ENCODE measurements at regions not wholly inside any gene's neighbourhood (a gene's known extent, or its start where the extent isn't known, plus 50 kb on each side); places are given as distances from the start of the nearest gene placed in this dataset.

GRCh38 chr1:47707503-47707902, 269.7 kb downstream of the FOXD2 start:
- POLR2A ChIA-PET: no interaction called here
- no peak overlapping the region for H3K4me3 Mint-ChIP-seq
- WGBS (ENCODE audit: insufficient coverage): 79% methylated on average over 2 of the region's 6 CpGs

DNA sequence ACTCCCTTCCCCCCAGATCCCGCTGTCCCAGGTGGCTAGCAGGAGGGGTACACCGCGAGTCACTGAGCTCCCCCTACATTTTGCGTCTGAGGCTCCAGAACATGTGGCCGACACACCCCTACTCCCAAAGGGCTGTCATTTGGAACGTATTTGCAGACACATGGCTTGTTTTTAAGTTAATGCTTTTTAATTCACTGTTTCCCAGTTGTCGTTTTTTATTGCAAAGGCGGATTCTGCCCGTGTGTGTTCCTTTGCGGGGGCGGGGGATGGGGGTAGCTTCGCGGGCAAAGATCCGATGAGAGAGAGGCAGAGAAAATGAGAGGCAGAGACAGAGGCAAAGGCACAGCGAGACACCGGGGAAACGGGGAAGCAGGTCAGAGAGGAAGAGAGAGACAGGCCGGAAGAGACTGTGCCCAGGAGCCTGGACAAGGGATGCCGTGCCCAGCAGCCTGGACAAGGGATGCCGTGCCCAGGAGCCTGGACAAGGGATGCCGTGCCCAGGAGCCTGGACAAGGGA, 270.2 kb downstream of the FOXD2 start:
- DNase-seq (no peak), ATAC-seq (ENCODE audit: low read depth) (no peak)
- no peaks in the 10 kb centered on the region for H3K36me3 ChIP-seq (replicated peaks in 1 of 2; ENCODE audit: control extremely low read depth in 1 of 2, control insufficient read depth in 1 of 2, extremely low read depth in 1 of 2, insufficient read depth in 2 of 2, low read length in 1 of 2)
- no peak overlapping the region for H3K27ac Mint-ChIP-seq
- H3K4me3 ChIP-seq (ENCODE audit: control extremely low read depth in 1 of 5, extremely low read depth in 1 of 5, insufficient read depth in 1 of 5, low read depth in 2 of 5, low read length in 4 of 5): no peak overlapping the region
- H3K9me3 Mint-ChIP-seq (ENCODE audit: insufficient read depth): no peaks in the 10 kb centered on the region
- TF ChIP-seq CTCF (IDR thresholded peaks at IDR 0.05) (no peak), EZH2 (IDR thresholded peaks at IDR 0.05; ENCODE audit: borderline replicate concordance, insufficient read depth, low read depth, low read length, poor library complexity, severe bottlenecking) (no peak)
- H3K27me3 Mint-ChIP-seq: peaks cover 45% of the 10 kb centered on the region
- H3K9ac ChIP-seq (ENCODE audit: low read length): no peak overlapping the region
- no peak overlapping the region for H2AFZ ChIP-seq (ENCODE audit: insufficient read depth, low read depth, low read length, poor library complexity, severe bottlenecking)
- H4K20me1 ChIP-seq (ENCODE audit: control insufficient read depth, insufficient read depth, low read length, poor library complexity, severe bottlenecking): no peaks in the 10 kb centered on the region
- no peaks in the 10 kb centered on the region for H3K79me2 ChIP-seq (ENCODE audit: control insufficient read depth, insufficient read depth, low read length)
- POLR2A ChIA-PET: no interaction called here
- no peak overlapping the region for H3K27ac ChIP-seq (ENCODE audit: low read length in 2 of 2)
- H3K4me1 ChIP-seq (ENCODE audit: control insufficient read depth in 2 of 2, insufficient read depth in 2 of 2, low read length in 2 of 2): peaks cover 21 to 24% of the 10 kb centered on the region in 2 donors
- H3K4me1 Mint-ChIP-seq: peaks cover 17% of the 10 kb centered on the region
- intact Hi-C loops (cut with micrococcal nuclease): no loop called here
- 5% methylated on average over 16 of the region's 21 CpGs for WGBS (ENCODE audit: insufficient coverage)
- CTCF ChIA-PET: interaction anchor here (4.2 kb wide), 1 partner anchor 515 kb away, joined by 36 read pairs; no protein-coding TSS in a partner anchor
- peak overlapping the region; percentile 16 for H3K4me3 Mint-ChIP-seq
- peaks cover 0 to 75% (median 24%) of the 10 kb centered on the region in 4 experiments for H3K27me3 ChIP-seq (replicated peaks in 1 of 4; ENCODE audit: control extremely low read depth in 1 of 4, control insufficient read depth in 3 of 4, insufficient read depth in 4 of 4, low read length in 3 of 4)
- H3K9me3 ChIP-seq (ENCODE audit: control extremely low read depth in 1 of 3, control insufficient read depth in 2 of 3, insufficient read depth in 1 of 3, low read length in 2 of 3): no peaks in the 10 kb centered on the region
- H3K4me2 ChIP-seq (replicated peaks; ENCODE audit: low read depth, low read length, poor library complexity, severe bottlenecking): no peak overlapping the region

More at GRCh38 chr1:47707503-47707902, 269.7 kb downstream of the FOXD2 start:
- H3K27me3 Mint-ChIP-seq: peaks cover 39% of the 10 kb centered on the region
- no peak overlapping the region for H3K27ac Mint-ChIP-seq
- no peaks in the 10 kb centered on the region for H4K20me1 ChIP-seq (ENCODE audit: control insufficient read depth, insufficient read depth, low read length, poor library complexity, severe bottlenecking)
- DNase-seq (no peak), ATAC-seq (ENCODE audit: low read depth) (no peak)
- no peaks in the 10 kb centered on the region for H3K36me3 ChIP-seq (replicated peaks in 1 of 2; ENCODE audit: control extremely low read depth in 1 of 2, control insufficient read depth in 1 of 2, extremely low read depth in 1 of 2, insufficient read depth in 2 of 2, low read length in 1 of 2)
- no peak overlapping the region for H3K9ac ChIP-seq (ENCODE audit: low read length)
- TF ChIP-seq CTCF (IDR thresholded peaks at IDR 0.05) (no peak), EZH2 (IDR thresholded peaks at IDR 0.05; ENCODE audit: borderline replicate concordance, insufficient read depth, low read depth, low read length, poor library complexity, severe bottlenecking) (no peak)
- CTCF ChIA-PET: interaction anchor here (1.0 kb wide), 1 partner anchor 21 kb away, joined by 3 read pairs; no protein-coding TSS in a partner anchor
- peaks cover 21 to 24% of the 10 kb centered on the region in 2 donors for H3K4me1 ChIP-seq (ENCODE audit: control insufficient read depth in 2 of 2, insufficient read depth in 2 of 2, low read length in 2 of 2)
- H3K4me2 ChIP-seq (replicated peaks; ENCODE audit: low read depth, low read length, poor library complexity, severe bottlenecking): no peak overlapping the region
- H3K4me3 ChIP-seq (ENCODE audit: control extremely low read depth in 1 of 5, extremely low read depth in 1 of 5, insufficient read depth in 1 of 5, low read depth in 2 of 5, low read length in 4 of 5): no peak overlapping the region
- no peaks in the 10 kb centered on the region for H3K9me3 Mint-ChIP-seq (ENCODE audit: insufficient read depth)
- no peak overlapping the region for H2AFZ ChIP-seq (ENCODE audit: insufficient read depth, low read depth, low read length, poor library complexity, severe bottlenecking)
- no peaks in the 10 kb centered on the region for H3K9me3 ChIP-seq (ENCODE audit: control extremely low read depth in 1 of 3, control insufficient read depth in 2 of 3, insufficient read depth in 1 of 3, low read length in 2 of 3)
- H3K27ac ChIP-seq (ENCODE audit: low read length in 2 of 2): no peak overlapping the region
- intact Hi-C loops (cut with micrococcal nuclease): no loop called here
- peaks cover 17% of the 10 kb centered on the region for H3K4me1 Mint-ChIP-seq
- peaks cover 0 to 72% (median 22%) of the 10 kb centered on the region in 4 experiments for H3K27me3 ChIP-seq (replicated peaks in 1 of 4; ENCODE audit: control extremely low read depth in 1 of 4, control insufficient read depth in 3 of 4, insufficient read depth in 4 of 4, low read length in 3 of 4)
- no peaks in the 10 kb centered on the region for H3K79me2 ChIP-seq (ENCODE audit: control insufficient read depth, insufficient read depth, low read length)

All from B cell (primary cell).